Endothelial cell (in vitro differentiated cells): ENCODE measurements at regions not wholly inside any gene's neighbourhood (a gene's known extent, or its start where the extent isn't known, plus 50 kb on each side); places are given as distances from the start of the nearest gene placed in this dataset.
A peak's percentile ranks its signal among the peaks of the same experiment; 100 is the strongest.

ENCODE experiments used
- DNase-seq: peaks from one replicate; pipeline ENCODE4 v3.0.0; 2021; ENCODE audit warnings: low spot score
- H3K27ac Mint-ChIP-seq: one replicate; pipeline ENCODE4 v1.8.0; 2021; ENCODE audit warnings: mixed read lengths, inconsistent platforms; ENCODE audit not compliant: unreplicated experiment
- H3K27me3 Mint-ChIP-seq: one replicate; pipeline ENCODE4 v1.8.0; 2021; ENCODE audit warnings: mild to moderate bottlenecking, moderate library complexity, mixed read lengths, inconsistent platforms; ENCODE audit not compliant: unreplicated experiment
- H3K36me3 Mint-ChIP-seq: one replicate; pipeline ENCODE4 v1.8.0; 2021; ENCODE audit warnings: mild to moderate bottlenecking, low read depth, mixed read lengths, inconsistent platforms; ENCODE audit not compliant: unreplicated experiment
- H3K4me1 Mint-ChIP-seq: one replicate; pipeline ENCODE4 v1.8.0; 2021; ENCODE audit warnings: mild to moderate bottlenecking, mixed read lengths, inconsistent platforms; ENCODE audit not compliant: unreplicated experiment
- H3K4me3 Mint-ChIP-seq: one replicate; pipeline ENCODE4 v1.8.0; 2021; ENCODE audit warnings: mild to moderate bottlenecking, mixed read lengths, inconsistent platforms; ENCODE audit not compliant: unreplicated experiment
- H3K9me3 Mint-ChIP-seq: one replicate; pipeline ENCODE4 v1.8.0; 2021; ENCODE audit warnings: mixed read lengths, inconsistent platforms; ENCODE audit not compliant: unreplicated experiment
- CTCF ChIP-seq: fragments of 200-600 bp; sonication (generic); IDR thresholded peaks from one replicate; pipeline ENCODE4 v1.5.0; 2021; ENCODE audit warnings: antibody characterized with exemption; ENCODE audit not compliant: unreplicated experiment

DNA sequence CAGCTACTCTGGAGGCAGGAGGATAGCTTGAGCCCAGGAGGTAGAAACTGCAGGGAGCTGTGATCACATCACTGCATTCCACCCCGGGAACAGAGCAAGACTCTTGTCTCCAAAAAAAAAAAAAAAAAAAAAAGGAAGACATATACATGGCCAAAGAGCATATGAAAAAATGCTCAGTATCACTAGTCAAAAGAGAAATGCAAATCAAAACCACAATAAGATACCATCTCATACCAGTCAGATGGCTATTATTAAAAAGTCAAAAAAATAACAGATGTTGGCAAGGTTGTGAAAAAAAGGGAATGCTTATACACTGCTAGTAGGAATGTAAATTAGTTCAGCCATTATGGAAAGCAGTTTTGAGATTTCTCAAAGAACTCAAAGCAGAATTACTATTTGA lies 174.8 kb upstream of the ATF7IP start:
- no peaks in the 10 kb centered on the region for H3K36me3 Mint-ChIP-seq
- TF ChIP-seq CTCF, result no peak

DNA sequence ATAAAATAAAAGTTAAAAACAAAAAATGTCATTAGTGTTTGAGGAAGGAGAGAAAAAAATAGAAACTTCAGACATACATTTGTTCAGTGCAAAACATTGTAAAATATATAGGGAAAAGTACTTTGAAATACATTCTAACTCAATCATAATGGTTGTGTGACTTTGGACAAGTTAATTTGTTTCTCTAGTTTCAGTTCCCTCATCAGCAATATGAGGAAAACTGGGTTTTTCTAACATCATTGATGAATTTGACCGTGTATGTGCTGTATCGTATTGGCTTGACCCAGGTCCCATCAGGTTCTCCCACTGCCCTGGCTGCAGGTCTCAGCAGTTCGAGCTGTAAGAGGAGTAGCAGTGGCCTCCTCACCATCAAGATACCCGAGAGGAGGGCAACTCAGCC lies 173.9 kb upstream of the ATF7IP start:
- peaks cover 18% of the 10 kb centered on the region for H3K4me1 Mint-ChIP-seq
- no peaks in the 10 kb centered on the region for H3K9me3 Mint-ChIP-seq
- no peak overlapping the region for H3K4me3 Mint-ChIP-seq
- no peaks in the 10 kb centered on the region for H3K36me3 Mint-ChIP-seq
- H3K27ac Mint-ChIP-seq, result no peak overlapping the region
- no peak for TF ChIP-seq CTCF
- peaks cover 2% of the 10 kb centered on the region for H3K27me3 Mint-ChIP-seq
- no peak for DNase-seq

More for the DNA sequence above, 174.8 kb upstream of the ATF7IP start:
- no peak for DNase-seq
- H3K9me3 Mint-ChIP-seq, result no peaks in the 10 kb centered on the region
- H3K27me3 Mint-ChIP-seq, result peaks cover 2% of the 10 kb centered on the region
- peaks cover 18% of the 10 kb centered on the region for H3K4me1 Mint-ChIP-seq
- H3K4me3 Mint-ChIP-seq, result no peak overlapping the region
- no peak overlapping the region for H3K27ac Mint-ChIP-seq

GRCh38 chr12:14193639-14194038 lies 171.8 kb upstream of the ATF7IP start:
- Mint-ChIP-seq H3K9me3 (no peaks in the 10 kb centered on the region), H3K4me1 (peaks cover 10% of the 10 kb centered on the region), H3K27ac (no peak overlapping the region), H3K36me3 (no peaks in the 10 kb centered on the region), H3K4me3 (no peak overlapping the region), H3K27me3 (peaks cover 2% of the 10 kb centered on the region)
- no peak for TF ChIP-seq CTCF
- DNase-seq, result peak; percentile 5

DNA sequence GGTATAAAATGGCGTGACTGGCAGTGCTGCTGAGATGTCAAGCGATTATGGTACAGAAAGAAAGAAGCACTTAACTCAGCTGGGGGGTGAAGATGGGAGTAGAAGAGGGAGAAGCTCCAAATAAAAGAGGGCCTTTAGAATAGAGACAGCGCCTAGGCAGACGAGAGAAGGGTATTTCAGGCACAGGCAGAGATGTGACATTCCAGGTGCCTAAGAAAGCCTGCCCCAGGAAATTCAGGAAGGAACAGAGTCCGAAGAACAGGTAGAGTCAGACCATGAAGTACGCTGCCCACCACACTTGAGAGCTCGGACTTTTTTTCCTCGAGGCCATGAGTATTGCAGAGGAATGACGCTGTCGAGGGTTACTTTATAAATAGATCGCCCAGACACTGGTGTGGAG lies 170.9 kb upstream of the ATF7IP start:
- Mint-ChIP-seq H3K9me3 (no peaks in the 10 kb centered on the region), H3K27me3 (peaks cover 2% of the 10 kb centered on the region), H3K36me3 (no peaks in the 10 kb centered on the region), H3K27ac (no peak overlapping the region), H3K4me3 (no peak overlapping the region), H3K4me1 (peaks cover 4% of the 10 kb centered on the region)
- DNase-seq, result no peak
- no peak for TF ChIP-seq CTCF

DNA sequence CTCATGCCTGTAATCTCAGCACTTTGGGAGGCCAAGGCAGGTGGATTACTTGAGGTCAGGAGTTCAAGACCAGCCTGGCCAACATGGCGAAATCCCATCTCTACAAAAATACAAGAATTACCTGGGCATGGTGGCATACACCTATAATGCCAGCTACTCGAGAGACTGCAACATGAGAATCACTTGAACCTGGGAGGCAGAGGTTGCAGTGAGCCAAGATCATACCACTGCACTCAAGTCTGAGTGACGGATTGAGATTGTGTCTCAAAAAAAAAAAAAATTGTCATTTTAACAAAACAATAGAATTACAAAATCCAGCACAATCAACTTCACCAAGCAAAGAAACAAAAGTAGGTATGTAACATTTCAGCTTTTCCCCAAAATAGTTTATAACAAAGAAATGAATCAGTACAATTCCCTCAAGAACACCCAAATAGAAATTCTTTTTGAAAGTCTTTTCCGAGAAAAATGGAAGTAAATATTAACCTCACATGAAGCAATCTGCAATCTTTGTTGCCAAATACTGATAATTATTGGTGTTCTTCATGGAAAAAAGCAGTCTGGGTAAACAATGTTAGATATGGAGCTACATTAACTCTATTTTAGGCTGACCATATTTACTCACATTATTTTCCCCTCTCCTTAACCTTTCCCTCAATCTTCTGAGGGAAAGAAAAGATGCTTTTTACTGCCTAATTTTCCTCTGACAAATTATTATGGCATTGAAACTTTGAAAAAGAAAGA lies 165.9 kb upstream of the ATF7IP start:
- Mint-ChIP-seq H3K4me3 (no peak overlapping the region), H3K9me3 (no peaks in the 10 kb centered on the region), H3K36me3 (no peaks in the 10 kb centered on the region), H3K27me3 (no peaks in the 10 kb centered on the region), H3K27ac (no peak overlapping the region), H3K4me1 (no peaks in the 10 kb centered on the region)
- DNase-seq, result no peak
- no peak for TF ChIP-seq CTCF
